IPS-20b (cell line): ENCODE measurements at regions not wholly inside any gene's neighbourhood (a gene's known extent, or its start where the extent isn't known, plus 50 kb on each side); places are given as distances from the start of the nearest gene placed in this dataset.

Experiments
- H3K27ac ChIP-seq: one replicate; pipeline ENCODE4 v1.5.1; 2013; ENCODE audit warnings: low read length
- H3K27me3 ChIP-seq: 2 replicates; pipeline ENCODE4 v1.6.1; 2013; ENCODE audit warnings: mild to moderate bottlenecking, low read length, inconsistent platforms; ENCODE audit not compliant: insufficient read depth
- H3K36me3 ChIP-seq: 2 replicates; pipeline ENCODE4 v1.6.1; 2013; ENCODE audit warnings: low read depth, mild to moderate bottlenecking, inconsistent platforms, low read length, moderate library complexity; ENCODE audit not compliant: insufficient read depth
- H3K4me1 ChIP-seq: 2 replicates; pipeline ENCODE4 v1.6.1; 2013; ENCODE audit warnings: mild to moderate bottlenecking, control low read depth, inconsistent platforms, low read length, moderate library complexity; ENCODE audit not compliant: insufficient read depth
- H3K4me3 ChIP-seq: 2 replicates; pipeline ENCODE4 v1.5.1; 2013; ENCODE audit warnings: mild to moderate bottlenecking, low read length, inconsistent platforms
- H3K9ac ChIP-seq: 2 replicates; pipeline ENCODE4 v1.6.1; 2013; ENCODE audit warnings: low read depth, mild to moderate bottlenecking, inconsistent platforms, low read length, moderate library complexity
- H3K9me3 ChIP-seq: 2 replicates; pipeline ENCODE4 v1.6.1; 2013; ENCODE audit warnings: mild to moderate bottlenecking, low read depth, low read length, inconsistent platforms; ENCODE audit not compliant: insufficient read depth

GRCh38 chr20:22386306-22386623 is 198.1 kb downstream of the FOXA2 start:
- Histone ChIP-seq H3K27ac (no peak overlapping the region), H3K9ac (no peak overlapping the region), H3K4me3 (no peak overlapping the region), H3K4me1 (peaks cover 10% of the 10 kb centered on the region), H3K27me3 (peaks cover 6% of the 10 kb centered on the region; the same call in 1 of the 2 replicates), H3K9me3 (no peaks in the 10 kb centered on the region), H3K36me3 (no peaks in the 10 kb centered on the region)

- Histone ChIP-seq H3K36me3 (no peaks in the 10 kb centered on the region), H3K9ac (no peak overlapping the region), H3K9me3 (no peaks in the 10 kb centered on the region), H3K4me1 (peaks cover 10% of the 10 kb centered on the region), H3K27ac (no peak overlapping the region), H3K4me3 (no peak overlapping the region), H3K27me3 (peaks cover 6% of the 10 kb centered on the region; the same call in 1 of the 2 replicates)
Observed at GRCh38 chr20:22385602-22386305, 198.6 kb downstream of the FOXA2 start.

- H3K9ac ChIP-seq, result no peak overlapping the region
- H3K4me3 ChIP-seq, result no peak overlapping the region
- H3K27me3 ChIP-seq, result peaks cover 6% of the 10 kb centered on the region; the same call in 1 of the 2 replicates
- H3K36me3 ChIP-seq, result no peaks in the 10 kb centered on the region
- H3K4me1 ChIP-seq, result peaks cover 4% of the 10 kb centered on the region
- H3K27ac ChIP-seq, result no peak overlapping the region
- H3K9me3 ChIP-seq, result no peaks in the 10 kb centered on the region
Observed at GRCh38 chr20:22384978-22385377, 199.4 kb downstream of the FOXA2 start.

- Histone ChIP-seq H3K27me3 (peaks cover 6% of the 10 kb centered on the region; the same call in 1 of the 2 replicates), H3K4me1 (no peaks in the 10 kb centered on the region), H3K9me3 (no peaks in the 10 kb centered on the region), H3K4me3 (no peak overlapping the region), H3K27ac (no peak overlapping the region), H3K36me3 (no peaks in the 10 kb centered on the region), H3K9ac (no peak overlapping the region)
Observed at GRCh38 chr20:22383156-22383555, 201.2 kb downstream of the FOXA2 start.

- Histone ChIP-seq H3K36me3 (no peaks in the 10 kb centered on the region), H3K9me3 (no peaks in the 10 kb centered on the region), H3K27ac (no peak overlapping the region), H3K4me3 (no peak overlapping the region), H3K4me1 (no peaks in the 10 kb centered on the region), H3K27me3 (peaks cover 6% of the 10 kb centered on the region; the same call in 1 of the 2 replicates), H3K9ac (no peak overlapping the region)
Observed at GRCh38 chr20:22382742-22383141, 201.6 kb downstream of the FOXA2 start.

- Histone ChIP-seq H3K9ac (no peak overlapping the region), H3K27me3 (peaks cover 6% of the 10 kb centered on the region; the same call in 1 of the 2 replicates), H3K27ac (no peak overlapping the region), H3K36me3 (no peaks in the 10 kb centered on the region), H3K4me3 (no peak overlapping the region), H3K4me1 (no peaks in the 10 kb centered on the region), H3K9me3 (no peaks in the 10 kb centered on the region)
Observed at GRCh38 chr20:22381812-22382416, 202.5 kb downstream of the FOXA2 start.

- no peak overlapping the region for H3K27ac ChIP-seq
- no peak overlapping the region for H3K9ac ChIP-seq
- no peaks in the 10 kb centered on the region for H3K9me3 ChIP-seq
- no peak overlapping the region for H3K4me3 ChIP-seq
- H3K36me3 ChIP-seq, result no peaks in the 10 kb centered on the region
- no peaks in the 10 kb centered on the region for H3K4me1 ChIP-seq
- no peaks in the 10 kb centered on the region for H3K27me3 ChIP-seq
Observed at GRCh38 chr20:22379472-22379871, 204.9 kb downstream of the FOXA2 start.

GRCh38 chr20:22374678-22375590 is 209.4 kb downstream of the FOXA2 start:
- Histone ChIP-seq H3K4me1 (no peaks in the 10 kb centered on the region; the same call in 1 of the 2 replicates), H3K9me3 (no peaks in the 10 kb centered on the region), H3K9ac (no peak overlapping the region), H3K27ac (no peak overlapping the region), H3K4me3 (no peak overlapping the region), H3K27me3 (peaks cover 21% of the 10 kb centered on the region), H3K36me3 (no peaks in the 10 kb centered on the region)

- no peaks in the 10 kb centered on the region for H3K9me3 ChIP-seq
- H3K4me3 ChIP-seq, result no peak overlapping the region
- no peaks in the 10 kb centered on the region for H3K36me3 ChIP-seq
- peaks cover 27% of the 10 kb centered on the region for H3K27me3 ChIP-seq
- H3K4me1 ChIP-seq, result no peaks in the 10 kb centered on the region; the same call in 1 of the 2 replicates
- no peak overlapping the region for H3K27ac ChIP-seq
- no peak overlapping the region for H3K9ac ChIP-seq
Observed at GRCh38 chr20:22374066-22374465, 210.3 kb downstream of the FOXA2 start.

GRCh38 chr20:22373164-22373895 is 211.0 kb downstream of the FOXA2 start:
- Histone ChIP-seq H3K4me1 (no peaks in the 10 kb centered on the region; the same call in 1 of the 2 replicates), H3K36me3 (no peaks in the 10 kb centered on the region), H3K9ac (no peak overlapping the region), H3K27me3 (peaks cover 27% of the 10 kb centered on the region), H3K4me3 (no peak overlapping the region), H3K9me3 (no peaks in the 10 kb centered on the region), H3K27ac (no peak overlapping the region)

GRCh38 chr20:22371843-22372242 is 212.5 kb downstream of the FOXA2 start:
- H3K27me3 ChIP-seq, result peaks cover 31% of the 10 kb centered on the region
- H3K36me3 ChIP-seq, result no peaks in the 10 kb centered on the region
- H3K9me3 ChIP-seq, result no peaks in the 10 kb centered on the region
- H3K9ac ChIP-seq, result no peak overlapping the region
- no peaks in the 10 kb centered on the region; the same call in 1 of the 2 replicates for H3K4me1 ChIP-seq
- no peak overlapping the region for H3K27ac ChIP-seq
- H3K4me3 ChIP-seq, result no peak overlapping the region
